ENCODE measurements at regions not wholly inside any gene's neighbourhood (a gene's known extent, or its start where the extent isn't known, plus 50 kb on each side); places are given as distances from the start of the nearest gene placed in this dataset.

GRCh38 chr11:81007046-81007445, 1566.2 kb upstream of the TENM4 start:
- H3K36me3 ChIP-seq (ENCODE audit: control insufficient read depth in 2 of 2, insufficient read depth in 2 of 2, low read length in 1 of 2) = no peaks in the 10 kb centered on the region
- H3K4me1 ChIP-seq (ENCODE audit: control insufficient read depth, insufficient read depth, low read length) = no peaks in the 10 kb centered on the region
- ChIA-PET POLR2A (no interaction called here), RAD21 (ENCODE audit: unreplicated experiment) (no interaction called here), SMC1A (ENCODE audit: uncharacterized antibody, unreplicated experiment) (no interaction called here), CTCF (no interaction called here)
- intact Hi-C loops (cut with micrococcal nuclease; ENCODE audit: unreplicated experiment) (loop anchor here (5.0 kb wide), 1 partner anchor 280 kb away; no protein-coding TSS in a partner anchor), in situ Hi-C loops (cut with MboI) (loop anchor here (25.0 kb wide), 1 partner anchor 1295 kb away; no protein-coding TSS in a partner anchor)
- no peak overlapping the region for H3K4me2 ChIP-seq (ENCODE audit: control insufficient read depth, insufficient read depth)
- no peak for FAIRE-seq
- no peak for DNase-seq (ENCODE audit: low read depth, low spot score)
- no peaks in the 10 kb centered on the region for H3K9me3 ChIP-seq (replicated peaks; ENCODE audit: control insufficient read depth, insufficient read depth, low read length)
- ATAC-seq = peak; percentile 27; the same call in 2 of the 3 replicates
- no peaks in the 10 kb centered on the region for H4K20me1 ChIP-seq (ENCODE audit: control insufficient read depth, insufficient read depth)
- TF ChIP-seq RUNX3 (IDR thresholded peaks at IDR 0.05; ENCODE audit: low read length) (no peak), SMC3 (IDR thresholded peaks at IDR 0.05; ENCODE audit: borderline replicate concordance, low read length) (peak; percentile 24; the same call in 1 of the 2 replicates), CTCF (IDR thresholded peaks at IDR 0.05 in 2 of 3, conservative IDR thresholded peaks at IDR 0.05 in 1 of 3; ENCODE audit: control insufficient read depth in 2 of 3, extremely low read depth in 1 of 3, insufficient read depth in 1 of 3, low read depth in 3 of 3, low read length in 3 of 3) (peak in 1 of 3 experiments; percentile 34; a peak in 1 of 6 replicates), RAD51 (IDR thresholded peaks at IDR 0.05) (no peak), RAD21 (IDR thresholded peaks at IDR 0.05; ENCODE audit: insufficient read depth, low read depth, low read length) (peak; percentile 37; the same call in 1 of the 2 replicates), EP300 (IDR thresholded peaks at IDR 0.05; ENCODE audit: borderline replicate concordance in 1 of 2, control insufficient read depth in 1 of 2, low read depth in 2 of 2, low read length in 2 of 2) (no peak), TAF1 (IDR thresholded peaks at IDR 0.05; ENCODE audit: borderline replicate concordance, low read depth, low read length) (no peak), RELB (IDR thresholded peaks at IDR 0.05; ENCODE audit: low read depth) (no peak)
- H2AFZ ChIP-seq (ENCODE audit: control insufficient read depth, low read depth, low read length) = no peak overlapping the region
- no TSS peak for BruUV-seq (replicated peaks)
- no peak overlapping the region for H3K9ac ChIP-seq (ENCODE audit: control insufficient read depth, insufficient read depth, low read length)
- H3K27me3 ChIP-seq (replicated peaks in 1 of 2; ENCODE audit: control insufficient read depth in 2 of 2, insufficient read depth in 2 of 2, low read length in 1 of 2) = no peaks in the 10 kb centered on the region
- 0% methylated on average over 2 of the region's 2 CpGs for WGBS (ENCODE audit: insufficient coverage, insufficient replicate concordance, low lambda C conversion rate, missing lambda C conversion rate)
- no peaks in the 10 kb centered on the region for H3K79me2 ChIP-seq (ENCODE audit: control insufficient read depth, insufficient read depth, low read length)
- no peak overlapping the region for H3K27ac ChIP-seq (ENCODE audit: control insufficient read depth, insufficient read depth)
- no peak overlapping the region for H3K4me3 ChIP-seq
